SK-N-SH (cell line): ENCODE measurements at regions not wholly inside any gene's neighbourhood (a gene's known extent, or its start where the extent isn't known, plus 50 kb on each side); places are given as distances from the start of the nearest gene placed in this dataset.

Experiments
- CTCF ChIA-PET: fragments of 300-600, 350-600 bp; formaldehyde crosslinking; extraction: SDS; loops from one replicate; lab custom pipeline; 2021; lab: Yijun Ruan, JAX
- POLR2A ChIA-PET: fragments of 350-600 bp; sonication (Branson Sonifier 250); formaldehyde crosslinking; extraction: SDS; loops from one replicate; lab custom pipeline; 2020; ENCODE audit warnings: antibody characterized with exemption, inconsistent platforms; lab: Yijun Ruan, JAX
- DNase-seq: peaks from one replicate; pipeline ENCODE4 v3.0.0; 2012
- H2AFZ ChIP-seq: fragments of 200-600 bp; sonication (generic); 2 replicates; pipeline ENCODE4 v1.8.1; 2016; ENCODE audit warnings: antibody characterized with exemption, mild to moderate bottlenecking, low read depth
- H3F3A ChIP-seq: fragments of 200-600 bp; sonication (generic); replicated peaks from 2 replicates; pipeline ENCODE3; 2016; ENCODE audit warnings: antibody characterized with exemption, mild to moderate bottlenecking; ENCODE audit not compliant: insufficient read depth
- H3K27ac ChIP-seq, 2 experiments: fragments of 200-500 bp in 1 of 2; fragments of 200-600 bp in 1 of 2; sonication (Bioruptor generic) in 1 of 2; sonication (generic), shearing (Covaris generic) in 1 of 2; 2 replicates each; pipeline versions ENCODE4 v1.5.1 to v1.6.1; 2014 to 2016; ENCODE audit warnings: low read depth in 2 of 2, inconsistent platforms in 1 of 2, low read length in 1 of 2, mild to moderate bottlenecking in 1 of 2, mixed read lengths in 1 of 2
- H3K27me3 ChIP-seq: fragments of 200-600 bp; sonication (generic), shearing (Covaris generic); 2 replicates; pipeline ENCODE4 v1.6.1; 2016; ENCODE audit warnings: mixed run types; ENCODE audit not compliant: insufficient read depth
- H3K36me3 ChIP-seq, 2 experiments: fragments of 200-500 bp in 1 of 2; fragments of 200-600 bp in 1 of 2; sonication (Bioruptor generic) in 1 of 2; sonication (generic) in 1 of 2; replicated peaks in 1 of 2; 2 replicates each; pipeline versions ENCODE3 to v1.5.1; 2014 to 2016; ENCODE audit warnings: low read length in 1 of 2, mild to moderate bottlenecking in 1 of 2; ENCODE audit not compliant: insufficient read depth in 2 of 2, control insufficient read depth in 1 of 2
- H3K4me1 ChIP-seq, 2 experiments: fragments of 200-500 bp in 1 of 2; fragments of 200-600 bp in 1 of 2; sonication (Bioruptor generic) in 1 of 2; sonication (generic), shearing (Covaris generic) in 1 of 2; 2 replicates each; pipeline versions ENCODE4 v1.5.1 to v1.6.1; 2014 to 2016; ENCODE audit warnings: low read depth in 1 of 2, low read length in 1 of 2, mixed run types in 1 of 2; ENCODE audit not compliant: insufficient read depth in 2 of 2, control insufficient read depth in 1 of 2
- H3K4me2 ChIP-seq: fragments of 200-600 bp; sonication (generic), shearing (Covaris generic); 2 replicates; pipeline ENCODE4 v1.6.1; 2017; ENCODE audit warnings: mixed run types
- H3K4me3 ChIP-seq, 2 experiments: fragments of 200-500 bp in 1 of 2; fragments of 200-600 bp in 1 of 2; sonication (Bioruptor generic) in 1 of 2; sonication (generic), shearing (Covaris generic) in 1 of 2; 2 replicates each; pipeline versions ENCODE4 v1.5.1 to v1.8.1; 2014 to 2016; ENCODE audit warnings: low read depth in 2 of 2, inconsistent platforms in 1 of 2, low read length in 1 of 2, mild to moderate bottlenecking in 1 of 2, mixed read lengths in 1 of 2, moderate library complexity in 1 of 2
- H3K79me2 ChIP-seq: fragments of 200-600 bp; sonication (generic); 2 replicates; pipeline ENCODE4 v1.8.1; 2017; ENCODE audit warnings: mild to moderate bottlenecking; ENCODE audit not compliant: insufficient read depth
- H3K9ac ChIP-seq: fragments of 200-600 bp; sonication (generic); 2 replicates; pipeline ENCODE4 v1.6.1; 2017; ENCODE audit warnings: mixed run types
- H3K9me2 ChIP-seq: fragments of 200-600 bp; sonication (generic); 2 replicates; pipeline ENCODE4 v1.6.1; 2017; ENCODE audit warnings: mixed run types
- H3K9me3 ChIP-seq: fragments of 200-600 bp; sonication (generic); 2 replicates; pipeline ENCODE4 v1.6.1; 2017; ENCODE audit warnings: mixed run types, mild to moderate bottlenecking, moderate library complexity
- H4K20me1 ChIP-seq: fragments of 200-600 bp; sonication (generic); 2 replicates; pipeline ENCODE4 v1.6.1; 2017; ENCODE audit warnings: mild to moderate bottlenecking, mixed run types; ENCODE audit not compliant: insufficient read depth
- CHD2 ChIP-seq: fragments of 150-350 bp; IDR thresholded peaks from 2 replicates; pipeline ENCODE4 v1.6.1; 2018; ENCODE audit warnings: low read length; ENCODE audit not compliant: partially characterized antibody
- ELF1 ChIP-seq: IDR thresholded peaks from 2 replicates; pipeline ENCODE4 v1.4.0; 2012
- EP300 ChIP-seq, 2 experiments: IDR thresholded peaks; 2 replicates each; pipeline versions ENCODE4 v1.4.0 to v1.6.1; 2012; ENCODE audit warnings: borderline replicate concordance in 1 of 2, low read depth in 1 of 2, low read length in 1 of 2
- EZH2phosphoT487 ChIP-seq: fragments of 200-600 bp; sonication (generic); IDR thresholded peaks from 2 replicates; pipeline ENCODE4 v1.6.1; 2017; ENCODE audit warnings: low read depth, mixed run types, mild to moderate bottlenecking, antibody characterized with exemption, moderate library complexity, borderline replicate concordance
- FOXM1 ChIP-seq: IDR thresholded peaks from 2 replicates; pipeline ENCODE4 v1.4.0; 2012; ENCODE audit warnings: low read depth, mild to moderate bottlenecking
- GABPA ChIP-seq: IDR thresholded peaks from 2 replicates; pipeline ENCODE4 v1.4.0; 2012; ENCODE audit warnings: low read depth, mild to moderate bottlenecking
- GATA2 ChIP-seq: sonication (generic); formaldehyde crosslinking; IDR thresholded peaks from 2 replicates; pipeline ENCODE4 v1.5.0; 2020; ENCODE audit warnings: mild to moderate bottlenecking, missing genetic modification reagents
- MXI1 ChIP-seq: IDR thresholded peaks from 2 replicates; pipeline ENCODE4 v1.6.1; 2012; ENCODE audit warnings: mild to moderate bottlenecking, low read depth, low read length, improper control_type of control experiment
- NRF1 ChIP-seq: IDR thresholded peaks from 2 replicates; pipeline ENCODE4 v1.6.1; 2012; ENCODE audit warnings: low read depth, mild to moderate bottlenecking, low read length
- POLR2AphosphoS5 ChIP-seq: IDR thresholded peaks from 2 replicates; pipeline ENCODE4 v1.6.1; 2012; ENCODE audit warnings: low read depth, low read length
- RCOR1 ChIP-seq: fragments of 150-350 bp; IDR thresholded peaks from 2 replicates; pipeline ENCODE4 v1.6.1; 2017; ENCODE audit warnings: antibody characterized with exemption, low read length
- RXRA ChIP-seq: IDR thresholded peaks from 2 replicates; pipeline ENCODE4 v1.4.0; 2012; ENCODE audit warnings: low read depth, mild to moderate bottlenecking, borderline replicate concordance
- SIN3A ChIP-seq: IDR thresholded peaks from 2 replicates; pipeline ENCODE4 v1.6.1; 2012; ENCODE audit warnings: low read depth, mild to moderate bottlenecking, low read length, moderate library complexity, borderline replicate concordance
- SMC3 ChIP-seq: IDR thresholded peaks from 2 replicates; pipeline ENCODE4 v1.6.1; 2012; ENCODE audit warnings: low read depth, low read length, improper control_type of control experiment
- TAF1 ChIP-seq: IDR thresholded peaks from 2 replicates; pipeline ENCODE4 v1.6.1; 2012; ENCODE audit warnings: low read depth, mild to moderate bottlenecking, low read length, moderate library complexity, borderline replicate concordance
- TCF12 ChIP-seq: IDR thresholded peaks from 2 replicates; pipeline ENCODE4 v1.4.0; 2012
- TEAD4 ChIP-seq: IDR thresholded peaks from 2 replicates; pipeline ENCODE4 v1.4.0; 2012; ENCODE audit warnings: mild to moderate bottlenecking, borderline replicate concordance; ENCODE audit not compliant: insufficient read depth
- USF1 ChIP-seq: IDR thresholded peaks from 2 replicates; pipeline ENCODE4 v1.4.0; 2012; ENCODE audit warnings: low read depth, borderline replicate concordance
- USF2 ChIP-seq: fragments of 150-350 bp; IDR thresholded peaks from 2 replicates; pipeline ENCODE4 v1.6.1; 2017; ENCODE audit warnings: antibody characterized with exemption, low read length, low read depth, borderline replicate concordance
- WGBS: methylation state at CpG from one replicate; pipeline ENCODE4 v1.1.6; 2017; ENCODE audit warnings: low lambda C conversion rate; 5-methylcytosine and 5-hydroxymethylcytosine counted together
- TF ChIP-seq, protein P1 (sequence below): IDR thresholded peaks from 2 replicates; pipeline ENCODE4 v1.6.1; 2012; ENCODE audit warnings: mild to moderate bottlenecking, low read depth, low read length, moderate library complexity
- TF ChIP-seq, protein P2 (sequence below): fragments of 150-350 bp; IDR thresholded peaks from 2 replicates; pipeline ENCODE4 v1.6.1; 2016; ENCODE audit warnings: mild to moderate bottlenecking, low read depth, low read length

GRCh38 chr4:180423712-180424057 lies 1819.5 kb upstream of the TENM3 start (continued):
- TF ChIP-seq, protein P1, sequence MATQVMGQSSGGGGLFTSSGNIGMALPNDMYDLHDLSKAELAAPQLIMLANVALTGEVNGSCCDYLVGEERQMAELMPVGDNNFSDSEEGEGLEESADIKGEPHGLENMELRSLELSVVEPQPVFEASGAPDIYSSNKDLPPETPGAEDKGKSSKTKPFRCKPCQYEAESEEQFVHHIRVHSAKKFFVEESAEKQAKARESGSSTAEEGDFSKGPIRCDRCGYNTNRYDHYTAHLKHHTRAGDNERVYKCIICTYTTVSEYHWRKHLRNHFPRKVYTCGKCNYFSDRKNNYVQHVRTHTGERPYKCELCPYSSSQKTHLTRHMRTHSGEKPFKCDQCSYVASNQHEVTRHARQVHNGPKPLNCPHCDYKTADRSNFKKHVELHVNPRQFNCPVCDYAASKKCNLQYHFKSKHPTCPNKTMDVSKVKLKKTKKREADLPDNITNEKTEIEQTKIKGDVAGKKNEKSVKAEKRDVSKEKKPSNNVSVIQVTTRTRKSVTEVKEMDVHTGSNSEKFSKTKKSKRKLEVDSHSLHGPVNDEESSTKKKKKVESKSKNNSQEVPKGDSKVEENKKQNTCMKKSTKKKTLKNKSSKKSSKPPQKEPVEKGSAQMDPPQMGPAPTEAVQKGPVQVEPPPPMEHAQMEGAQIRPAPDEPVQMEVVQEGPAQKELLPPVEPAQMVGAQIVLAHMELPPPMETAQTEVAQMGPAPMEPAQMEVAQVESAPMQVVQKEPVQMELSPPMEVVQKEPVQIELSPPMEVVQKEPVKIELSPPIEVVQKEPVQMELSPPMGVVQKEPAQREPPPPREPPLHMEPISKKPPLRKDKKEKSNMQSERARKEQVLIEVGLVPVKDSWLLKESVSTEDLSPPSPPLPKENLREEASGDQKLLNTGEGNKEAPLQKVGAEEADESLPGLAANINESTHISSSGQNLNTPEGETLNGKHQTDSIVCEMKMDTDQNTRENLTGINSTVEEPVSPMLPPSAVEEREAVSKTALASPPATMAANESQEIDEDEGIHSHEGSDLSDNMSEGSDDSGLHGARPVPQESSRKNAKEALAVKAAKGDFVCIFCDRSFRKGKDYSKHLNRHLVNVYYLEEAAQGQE, result no peak

- no peak for DNase-seq
- no peaks in the 10 kb centered on the region; the same call in 1 of the 2 replicates for H3K27me3 ChIP-seq
- ChIA-PET CTCF (no interaction called here), POLR2A (no interaction called here)
- H3K4me2 ChIP-seq, result no peak overlapping the region
- no peak overlapping the region for H3K27ac ChIP-seq
- H3K79me2 ChIP-seq, result no peaks in the 10 kb centered on the region
- H3K4me1 ChIP-seq, result no peaks in the 10 kb centered on the region
- TF ChIP-seq POLR2AphosphoS5 (no peak), GATA2 (CRISPR knock-in tag) (no peak), USF2 (no peak), SIN3A (no peak), NRF1 (no peak), GABPA (no peak), TAF1 (no peak), USF1 (no peak), EP300 (IDR thresholded peaks at IDR 0.05; ENCODE audit: borderline replicate concordance in 1 of 2, low read depth in 1 of 2, low read length in 1 of 2) (no peak), SMC3 (no peak), EZH2phosphoT487 (no peak), MXI1 (no peak), TCF12 (no peak), RXRA (no peak), CHD2 (no peak), TEAD4 (no peak), RCOR1 (no peak), ELF1 (no peak), FOXM1 (no peak)
- TF ChIP-seq, protein P2, sequence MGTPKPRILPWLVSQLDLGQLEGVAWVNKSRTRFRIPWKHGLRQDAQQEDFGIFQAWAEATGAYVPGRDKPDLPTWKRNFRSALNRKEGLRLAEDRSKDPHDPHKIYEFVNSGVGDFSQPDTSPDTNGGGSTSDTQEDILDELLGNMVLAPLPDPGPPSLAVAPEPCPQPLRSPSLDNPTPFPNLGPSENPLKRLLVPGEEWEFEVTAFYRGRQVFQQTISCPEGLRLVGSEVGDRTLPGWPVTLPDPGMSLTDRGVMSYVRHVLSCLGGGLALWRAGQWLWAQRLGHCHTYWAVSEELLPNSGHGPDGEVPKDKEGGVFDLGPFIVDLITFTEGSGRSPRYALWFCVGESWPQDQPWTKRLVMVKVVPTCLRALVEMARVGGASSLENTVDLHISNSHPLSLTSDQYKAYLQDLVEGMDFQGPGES, result no peak
- H3K9me2 ChIP-seq, result no peaks in the 10 kb centered on the region
- H3K4me3 ChIP-seq, result no peak overlapping the region
- H2AFZ ChIP-seq, result no peak overlapping the region
- no peaks in the 10 kb centered on the region for H4K20me1 ChIP-seq
- H3F3A ChIP-seq, result no peaks in the 10 kb centered on the region
- no peaks in the 10 kb centered on the region for H3K9me3 ChIP-seq
- no peaks in the 10 kb centered on the region for H3K36me3 ChIP-seq
- no peak overlapping the region for H3K9ac ChIP-seq
- 1% methylated on average over 3 of the region's 3 CpGs for WGBS
Observed at GRCh38 chr4:180426938-180427337, 1816.3 kb upstream of the TENM3 start.
